ENCODE measurements at regions not wholly inside any gene's neighbourhood (a gene's known extent, or its start where the extent isn't known, plus 50 kb on each side); places are given as distances from the start of the nearest gene placed in this dataset.

- no peak overlapping the region for H2BK120ac ChIP-seq (ENCODE audit: insufficient read depth, low read length, poor library complexity)
- H3K79me1 ChIP-seq (ENCODE audit: low read length) = no peaks in the 10 kb centered on the region
- no peak overlapping the region for H2BK5ac ChIP-seq (ENCODE audit: low read depth, low read length, poor library complexity)
- no CpG with 5 or more reads among the region's 5 CpGs for WGBS (ENCODE audit: extremely low coverage, insufficient coverage, insufficient read length)
- no peak overlapping the region for H3K4me2 ChIP-seq (ENCODE audit: low read length)
- H3K23ac ChIP-seq (ENCODE audit: low read length) = no peak overlapping the region
- no peak overlapping the region for H3K4ac ChIP-seq (ENCODE audit: low read depth, low read length)
- no peaks in the 10 kb centered on the region for H3K36me3 ChIP-seq (ENCODE audit: control insufficient read depth in 1 of 2, insufficient read depth in 2 of 2, low read length in 2 of 2)
- no peak overlapping the region for H3K18ac ChIP-seq (ENCODE audit: low read length)
- H2BK12ac ChIP-seq (ENCODE audit: low read length) = no peak overlapping the region
- H3K4me3 ChIP-seq (ENCODE audit: low read depth, low read length) = no peak overlapping the region
- no peak overlapping the region for H4K12ac ChIP-seq (ENCODE audit: low read depth, low read length)
- H3K4me1 ChIP-seq (ENCODE audit: control insufficient read depth in 1 of 2, insufficient read depth in 2 of 2, low read length in 2 of 2) = no peaks in the 10 kb centered on the region
- no peak overlapping the region for H3K27ac ChIP-seq (ENCODE audit: low read depth, low read length)
- H3K14ac ChIP-seq (ENCODE audit: low read length) = no peak overlapping the region
- no peak overlapping the region for H3K9ac ChIP-seq (ENCODE audit: low read length)
- no peaks in the 10 kb centered on the region for H3K9me3 ChIP-seq (ENCODE audit: insufficient read depth, low read depth, low read length)
- DNase-seq = no peak
- H4K8ac ChIP-seq (ENCODE audit: low read depth, low read length) = no peak overlapping the region
- no peaks in the 10 kb centered on the region for H3K79me2 ChIP-seq (ENCODE audit: control insufficient read depth, insufficient read depth, low read length, poor library complexity)
- no peak overlapping the region for H2AK5ac ChIP-seq (ENCODE audit: low read length)
- H4K91ac ChIP-seq (ENCODE audit: low read depth, low read length) = no peak overlapping the region
- no peak overlapping the region for H2AFZ ChIP-seq (ENCODE audit: insufficient read depth, low read length, poor library complexity)
- H3K27me3 ChIP-seq (ENCODE audit: insufficient read depth, low read length) = no peaks in the 10 kb centered on the region
These were observed 71.2 kb upstream of the CREB1 start for GRCh38 chr2:207458582-207458981.

- DNase-seq = no peak
- no peak overlapping the region for H4K91ac ChIP-seq (ENCODE audit: low read depth, low read length)
- H3K9me3 ChIP-seq (ENCODE audit: insufficient read depth, low read depth, low read length) = no peaks in the 10 kb centered on the region
- no CpG with 5 or more reads among the region's 7 CpGs for WGBS (ENCODE audit: extremely low coverage, insufficient coverage, insufficient read length)
- no peaks in the 10 kb centered on the region for H3K27me3 ChIP-seq (ENCODE audit: insufficient read depth, low read length)
- H3K14ac ChIP-seq (ENCODE audit: low read length) = no peak overlapping the region
- no peak overlapping the region for H3K4me3 ChIP-seq (ENCODE audit: low read depth, low read length)
- H3K18ac ChIP-seq (ENCODE audit: low read length) = no peak overlapping the region
- no peaks in the 10 kb centered on the region for H3K79me1 ChIP-seq (ENCODE audit: low read length)
- H2BK5ac ChIP-seq (ENCODE audit: low read depth, low read length, poor library complexity) = no peak overlapping the region
- H3K4me1 ChIP-seq (ENCODE audit: control insufficient read depth in 1 of 2, insufficient read depth in 2 of 2, low read length in 2 of 2) = no peaks in the 10 kb centered on the region
- H3K4ac ChIP-seq (ENCODE audit: low read depth, low read length) = no peak overlapping the region
- no peak overlapping the region for H2BK12ac ChIP-seq (ENCODE audit: low read length)
- H3K9ac ChIP-seq (ENCODE audit: low read length) = no peak overlapping the region
- H3K79me2 ChIP-seq (ENCODE audit: control insufficient read depth, insufficient read depth, low read length, poor library complexity) = no peaks in the 10 kb centered on the region
- no peak overlapping the region for H2AK5ac ChIP-seq (ENCODE audit: low read length)
- H3K4me2 ChIP-seq (ENCODE audit: low read length) = no peak overlapping the region
- H3K27ac ChIP-seq (ENCODE audit: low read depth, low read length) = no peak overlapping the region
- no peak overlapping the region for H2AFZ ChIP-seq (ENCODE audit: insufficient read depth, low read length, poor library complexity)
- no peaks in the 10 kb centered on the region for H3K36me3 ChIP-seq (ENCODE audit: control insufficient read depth in 1 of 2, insufficient read depth in 2 of 2, low read length in 2 of 2)
- no peak overlapping the region for H3K23ac ChIP-seq (ENCODE audit: low read length)
- no peak overlapping the region for H2BK120ac ChIP-seq (ENCODE audit: insufficient read depth, low read length, poor library complexity)
- no peak overlapping the region for H4K12ac ChIP-seq (ENCODE audit: low read depth, low read length)
- H4K8ac ChIP-seq (ENCODE audit: low read depth, low read length) = no peak overlapping the region
These were observed 69.6 kb upstream of the CREB1 start for GRCh38 chr2:207459990-207460757.

- no peak overlapping the region for H3K9ac ChIP-seq (ENCODE audit: low read length)
- no peak overlapping the region for H3K4me3 ChIP-seq (ENCODE audit: low read depth, low read length)
- no CpG with 5 or more reads among the region's 8 CpGs for WGBS (ENCODE audit: extremely low coverage, insufficient coverage, insufficient read length)
- no peaks in the 10 kb centered on the region for H3K9me3 ChIP-seq (ENCODE audit: insufficient read depth, low read depth, low read length)
- DNase-seq = no peak
- no peak overlapping the region for H2BK120ac ChIP-seq (ENCODE audit: insufficient read depth, low read length, poor library complexity)
- no peak overlapping the region for H2AFZ ChIP-seq (ENCODE audit: insufficient read depth, low read length, poor library complexity)
- no peak overlapping the region for H3K27ac ChIP-seq (ENCODE audit: low read depth, low read length)
- H2AK5ac ChIP-seq (ENCODE audit: low read length) = no peak overlapping the region
- H3K27me3 ChIP-seq (ENCODE audit: insufficient read depth, low read length) = no peaks in the 10 kb centered on the region
- H4K12ac ChIP-seq (ENCODE audit: low read depth, low read length) = no peak overlapping the region
- H3K79me1 ChIP-seq (ENCODE audit: low read length) = no peaks in the 10 kb centered on the region
- no peak overlapping the region for H4K8ac ChIP-seq (ENCODE audit: low read depth, low read length)
- no peaks in the 10 kb centered on the region for H3K4me1 ChIP-seq (ENCODE audit: control insufficient read depth in 1 of 2, insufficient read depth in 2 of 2, low read length in 2 of 2)
- H3K18ac ChIP-seq (ENCODE audit: low read length) = no peak overlapping the region
- H2BK12ac ChIP-seq (ENCODE audit: low read length) = no peak overlapping the region
- no peak overlapping the region for H4K91ac ChIP-seq (ENCODE audit: low read depth, low read length)
- H3K4ac ChIP-seq (ENCODE audit: low read depth, low read length) = no peak overlapping the region
- no peaks in the 10 kb centered on the region for H3K36me3 ChIP-seq (ENCODE audit: control insufficient read depth in 1 of 2, insufficient read depth in 2 of 2, low read length in 2 of 2)
- H3K4me2 ChIP-seq (ENCODE audit: low read length) = no peak overlapping the region
- no peak overlapping the region for H3K14ac ChIP-seq (ENCODE audit: low read length)
- H3K79me2 ChIP-seq (ENCODE audit: control insufficient read depth, insufficient read depth, low read length, poor library complexity) = no peaks in the 10 kb centered on the region
- H2BK5ac ChIP-seq (ENCODE audit: low read depth, low read length, poor library complexity) = no peak overlapping the region
- H3K23ac ChIP-seq (ENCODE audit: low read length) = no peak overlapping the region
These were observed 66.3 kb upstream of the CREB1 start for GRCh38 chr2:207463433-207463832.

GRCh38 chr2:207464007-207464406, 65.8 kb upstream of the CREB1 start:
- Histone ChIP-seq H3K79me2 (ENCODE audit: control insufficient read depth, insufficient read depth, low read length, poor library complexity) (no peaks in the 10 kb centered on the region), H3K27ac (ENCODE audit: low read depth, low read length) (no peak overlapping the region), H3K27me3 (ENCODE audit: insufficient read depth, low read length) (no peaks in the 10 kb centered on the region), H2BK120ac (ENCODE audit: insufficient read depth, low read length, poor library complexity) (no peak overlapping the region), H3K4me1 (ENCODE audit: control insufficient read depth in 1 of 2, insufficient read depth in 2 of 2, low read length in 2 of 2) (no peaks in the 10 kb centered on the region), H2BK12ac (ENCODE audit: low read length) (no peak overlapping the region), H3K9me3 (ENCODE audit: insufficient read depth, low read depth, low read length) (no peaks in the 10 kb centered on the region), H4K8ac (ENCODE audit: low read depth, low read length) (no peak overlapping the region), H3K18ac (ENCODE audit: low read length) (no peak overlapping the region), H2AFZ (ENCODE audit: insufficient read depth, low read length, poor library complexity) (no peak overlapping the region), H3K4me3 (ENCODE audit: low read depth, low read length) (no peak overlapping the region), H3K14ac (ENCODE audit: low read length) (no peak overlapping the region), H3K79me1 (ENCODE audit: low read length) (no peaks in the 10 kb centered on the region), H3K9ac (ENCODE audit: low read length) (no peak overlapping the region), H2BK5ac (ENCODE audit: low read depth, low read length, poor library complexity) (no peak overlapping the region), H2AK5ac (ENCODE audit: low read length) (no peak overlapping the region), H3K4me2 (ENCODE audit: low read length) (no peak overlapping the region), H3K4ac (ENCODE audit: low read depth, low read length) (no peak overlapping the region), H3K23ac (ENCODE audit: low read length) (no peak overlapping the region), H4K91ac (ENCODE audit: low read depth, low read length) (no peak overlapping the region), H3K36me3 (ENCODE audit: control insufficient read depth in 1 of 2, insufficient read depth in 2 of 2, low read length in 2 of 2) (no peaks in the 10 kb centered on the region), H4K12ac (ENCODE audit: low read depth, low read length) (no peak overlapping the region)
- no CpG with 5 or more reads among the region's 10 CpGs for WGBS (ENCODE audit: extremely low coverage, insufficient coverage, insufficient read length)
- no peak for DNase-seq

All from trophoblast cell (in vitro differentiated cells and primary cell).